Dermis blood vessel endothelial cell (primary cell): ENCODE measurements at regions not wholly inside any gene's neighbourhood (a gene's known extent, or its start where the extent isn't known, plus 50 kb on each side); places are given as distances from the start of the nearest gene placed in this dataset.

Experiments
- DNase-seq: peaks from one replicate; pipeline ENCODE4 v3.0.0; 2010

GRCh38 chr7:21092766-21093702 lies 306.3 kb upstream of the SP8 start:
- no peak for DNase-seq

- no peak for DNase-seq
Measured at GRCh38 chr7:21094589-21094988, 307.9 kb upstream of the SP8 start.

- no peak for DNase-seq
Measured at GRCh38 chr7:21099432-21099831, 312.7 kb upstream of the SP8 start.

- no peak for DNase-seq
Measured at GRCh38 chr7:21099955-21100354, 313.3 kb upstream of the SP8 start.

GRCh38 chr7:21101541-21101940 lies 314.9 kb upstream of the SP8 start:
- no peak for DNase-seq

- no peak for DNase-seq
Measured at GRCh38 chr7:21103426-21104123, 316.9 kb upstream of the SP8 start.

GRCh38 chr7:21104124-21104500 lies 317.4 kb upstream of the SP8 start:
- no peak for DNase-seq

GRCh38 chr7:21106296-21106732 lies 319.6 kb upstream of the SP8 start:
- DNase-seq: no peak

- DNase-seq: no peak
Measured at GRCh38 chr7:21107101-21107500, 320.4 kb upstream of the SP8 start.

DNA sequence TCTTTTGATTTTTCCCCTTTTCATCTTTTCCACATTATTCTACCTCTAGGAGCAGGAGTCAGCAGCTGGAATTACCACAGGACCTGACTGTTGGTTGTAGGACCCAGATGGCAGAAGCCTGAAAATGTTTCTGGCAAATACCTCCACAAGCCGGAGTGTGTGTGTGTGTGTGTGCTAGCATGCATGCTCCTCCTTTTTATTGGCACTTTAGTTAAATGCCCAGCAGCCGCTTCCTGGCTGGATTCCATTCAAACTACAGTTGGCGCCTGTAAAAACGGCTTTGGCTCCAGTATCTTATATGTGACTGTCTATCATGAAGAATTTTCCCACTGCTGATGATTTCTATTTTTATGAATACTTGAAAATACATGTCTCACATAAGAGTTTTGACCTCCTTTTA lies 319.7 kb upstream of the SP4 start:
- DNase-seq: no peak

- no peak for DNase-seq
Measured at GRCh38 chr7:21113609-21114415, 314.1 kb upstream of the SP4 start.

GRCh38 chr7:21123586-21123985 lies 304.3 kb upstream of the SP4 start:
- no peak for DNase-seq

DNA sequence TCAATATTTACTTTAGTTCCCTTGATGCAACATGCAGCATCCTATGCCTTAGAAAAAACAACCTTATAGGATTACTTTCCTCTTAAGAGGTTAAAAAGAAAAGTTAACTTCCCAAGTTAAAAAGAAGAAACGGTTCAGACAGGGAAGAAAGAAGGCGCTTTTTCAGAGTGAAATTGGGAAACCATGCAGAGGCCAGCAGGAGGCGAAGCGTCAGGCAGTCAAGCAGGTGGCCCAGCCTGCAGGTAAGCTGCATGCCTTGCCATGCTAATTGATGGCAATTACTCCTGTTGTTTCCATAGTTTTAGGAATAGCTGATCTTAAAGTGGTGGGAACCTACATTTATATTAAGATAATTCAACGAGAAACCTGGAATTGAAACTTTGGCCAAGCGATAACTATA lies 302.6 kb upstream of the SP4 start:
- DNase-seq: no peak

DNA sequence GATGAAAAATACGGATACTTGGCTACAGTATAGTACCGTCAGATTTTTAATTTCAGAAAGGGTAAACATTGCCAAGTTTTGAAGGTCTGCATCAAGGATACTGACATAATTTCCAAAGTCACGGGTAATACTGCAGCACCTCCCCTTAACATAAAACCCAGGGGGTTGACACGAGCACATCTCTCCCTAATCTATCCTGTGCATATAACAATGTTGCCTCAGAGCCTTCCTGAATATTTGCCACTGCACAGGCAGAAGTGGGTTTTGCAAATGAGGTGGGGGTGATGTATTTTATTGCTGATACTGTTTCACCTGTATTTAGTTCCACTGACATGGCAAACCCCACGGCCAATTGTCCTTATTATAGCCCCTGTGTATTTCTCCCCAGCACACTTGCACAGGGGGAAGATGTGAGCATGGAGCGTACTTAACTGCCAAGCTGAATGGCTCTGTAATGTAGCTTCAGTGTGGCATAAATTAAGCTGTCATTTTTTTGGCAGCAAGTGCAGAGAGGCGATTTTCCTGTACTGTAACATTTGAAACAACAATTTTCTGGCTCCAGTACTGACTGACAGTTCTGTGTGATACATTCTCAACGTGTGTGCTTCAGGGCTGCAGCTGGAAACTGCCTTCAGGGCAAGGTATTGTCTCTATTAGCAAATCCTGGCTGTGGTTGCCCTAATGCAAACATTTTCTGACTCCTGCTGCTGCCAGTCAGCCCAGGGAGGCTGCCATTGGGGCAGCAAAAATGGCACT lies 299.6 kb upstream of the SP4 start:
- no peak for DNase-seq

GRCh38 chr7:21131897-21132296 lies 296.0 kb upstream of the SP4 start:
- DNase-seq: no peak

- DNase-seq: no peak
Measured at GRCh38 chr7:21134631-21135030, 293.3 kb upstream of the SP4 start.

- DNase-seq: no peak
Measured at GRCh38 chr7:21135437-21135836, 292.4 kb upstream of the SP4 start.

- DNase-seq: no peak
Measured at GRCh38 chr7:21137640-21138039, 290.2 kb upstream of the SP4 start.

DNA sequence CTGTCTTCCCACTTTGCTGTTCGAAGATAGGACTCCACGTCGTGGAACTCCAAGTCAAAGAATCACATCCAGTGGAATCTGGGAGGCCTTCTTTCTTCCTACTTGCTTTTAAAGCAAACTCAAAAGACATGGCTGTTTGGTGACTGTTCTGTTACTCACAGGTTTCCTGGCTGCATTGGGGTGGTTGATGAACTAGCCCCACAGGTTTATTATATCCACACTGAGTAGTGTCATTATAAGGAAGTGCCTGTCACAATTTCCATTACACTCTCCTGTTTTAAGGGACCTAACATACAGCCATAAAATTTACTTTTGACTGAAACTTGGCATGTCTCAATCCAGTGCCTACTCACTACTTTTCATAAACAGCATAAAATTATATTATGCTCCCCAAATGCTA lies 287.3 kb upstream of the SP4 start:
- no peak for DNase-seq

DNA sequence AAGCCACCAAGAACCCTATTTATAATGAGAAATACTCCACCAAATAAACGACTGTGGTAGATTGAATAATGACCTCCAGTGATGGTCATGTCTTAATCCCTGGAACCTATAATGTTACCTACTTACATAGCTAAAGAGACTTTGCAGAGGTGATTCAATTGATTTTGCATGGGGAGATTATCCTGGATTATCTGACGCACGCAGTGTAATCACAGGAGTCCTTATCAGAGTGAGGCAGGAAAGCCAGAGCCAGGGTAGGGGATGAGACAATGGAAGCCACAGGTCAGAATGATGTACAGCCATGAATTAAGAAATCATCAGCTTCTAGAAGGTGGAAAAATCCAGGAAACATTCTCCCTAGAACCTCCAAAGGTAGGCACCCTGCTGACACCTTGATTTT lies 286.4 kb upstream of the SP4 start:
- no peak for DNase-seq

DNA sequence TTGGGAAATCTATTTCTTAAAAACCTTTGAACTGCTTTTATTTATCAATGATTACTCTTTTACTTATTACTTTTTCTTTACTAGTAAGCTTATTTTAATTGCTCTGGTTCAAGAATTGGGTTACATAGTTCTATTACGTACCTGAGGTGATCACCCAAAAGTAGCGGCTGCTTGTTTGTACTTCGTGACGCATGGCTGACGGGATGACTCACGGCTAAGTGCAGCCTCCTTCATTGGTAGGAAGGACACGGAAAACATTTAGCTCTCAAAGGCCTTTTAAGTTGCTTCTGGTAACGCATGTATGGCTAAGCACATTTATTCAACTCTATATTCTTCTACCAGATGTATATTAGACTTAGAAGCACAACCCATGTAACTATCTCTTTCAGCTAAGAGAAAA lies 285.8 kb upstream of the SP4 start:
- DNase-seq: no peak

DNA sequence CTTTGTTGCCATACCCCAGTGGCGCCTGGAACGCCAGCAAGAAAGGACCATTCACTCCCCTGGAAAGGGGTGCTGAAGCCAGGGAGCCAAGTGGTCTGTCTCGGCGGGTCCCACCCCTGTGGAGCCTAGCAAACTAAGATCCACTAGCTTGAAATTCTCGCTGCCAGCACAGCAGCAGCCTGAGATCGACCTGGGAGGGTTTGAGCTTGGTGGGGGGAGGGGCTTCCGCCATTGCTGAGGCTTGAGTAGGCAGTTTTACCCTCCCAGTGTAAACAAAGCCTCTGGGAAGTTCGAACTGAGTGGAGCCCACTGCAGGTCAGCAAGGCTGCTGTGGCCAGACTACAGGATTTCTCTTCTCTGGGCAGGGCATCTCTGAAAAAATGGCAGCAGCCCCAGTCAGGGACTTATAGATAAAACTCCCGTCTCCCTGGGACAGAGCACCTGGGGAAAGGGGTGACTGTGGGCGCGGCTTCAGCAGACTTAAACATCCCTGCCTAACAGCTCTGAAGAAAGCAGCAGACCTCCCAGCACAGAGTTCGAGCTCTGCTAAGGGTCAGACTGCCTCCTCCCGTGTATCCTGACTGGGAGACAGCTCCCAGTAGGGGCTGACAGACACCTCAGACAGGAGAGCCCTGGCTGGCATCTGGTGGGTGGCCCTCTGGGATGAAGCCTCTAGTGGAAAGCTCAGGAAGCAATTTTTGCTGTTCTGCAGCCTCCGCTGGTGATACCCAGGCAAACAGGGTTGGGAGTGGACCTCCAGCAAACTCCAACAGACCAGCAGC lies 281.1 kb upstream of the SP4 start:
- DNase-seq: no peak
